ENCODE measurements at regions not wholly inside any gene's neighbourhood (a gene's known extent, or its start where the extent isn't known, plus 50 kb on each side); places are given as distances from the start of the nearest gene placed in this dataset.

DNA sequence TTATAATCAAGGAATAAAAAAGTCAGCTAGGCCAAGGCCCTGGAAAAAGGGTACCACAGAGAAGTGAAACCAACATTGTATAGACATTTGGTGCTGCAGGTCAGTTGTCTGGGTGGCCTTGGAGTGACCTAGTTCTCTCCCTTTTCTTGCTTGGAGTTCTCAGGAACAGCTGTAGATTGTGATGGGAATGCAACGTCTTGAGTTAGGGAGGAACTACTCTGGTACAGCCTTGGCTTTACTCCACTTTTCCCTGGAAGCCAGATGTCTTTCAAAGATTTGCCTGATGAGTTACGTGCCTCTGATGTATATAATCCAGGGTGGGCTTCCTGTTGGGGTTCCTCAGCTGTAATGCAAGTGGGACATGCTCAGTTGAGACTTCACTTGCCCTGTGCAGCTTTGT, 694.7 kb downstream of the HTR1B start:
- in situ Hi-C loops (cut with HindIII; ENCODE audit: extremely low pct_ligation_motif_present, low pct_unique_long_range_greater_than_20kb): no loop called here
- Histone ChIP-seq H4K20me1 (ENCODE audit: insufficient read depth, low read length) (no peaks in the 10 kb centered on the region), H3K9me3 (ENCODE audit: low read length) (0 out of 2 replicates have a peak, but pooled peaks cover 8% of the 10 kb centered on the region), H3K4me1 (ENCODE audit: insufficient read depth, low read length) (no peaks in the 10 kb centered on the region), H2AFZ (ENCODE audit: low read length) (no peak overlapping the region), H3K4me3 (replicated peaks in 1 of 3; ENCODE audit: insufficient read depth in 1 of 3, low read depth in 2 of 3, low read length in 3 of 3) (no peak overlapping the region), H3K27ac (ENCODE audit: extremely low read length, insufficient read depth, low read length) (no peak overlapping the region), H3K36me3 (replicated peaks in 1 of 2; ENCODE audit: control insufficient read depth in 1 of 2, insufficient read depth in 2 of 2, low read length in 2 of 2) (no peaks in the 10 kb centered on the region), H3K27me3 (ENCODE audit: control insufficient read depth in 1 of 2, insufficient read depth in 2 of 2, low read length in 2 of 2) (no peaks in the 10 kb centered on the region; a peak in 1 of 5 replicates), H3K4me2 (ENCODE audit: low read depth, low read length) (no peak overlapping the region), H3K79me2 (ENCODE audit: insufficient read depth, low read length) (no peaks in the 10 kb centered on the region), H3K9ac (ENCODE audit: insufficient read depth, low read depth, low read length) (no peak overlapping the region)
- no TSS peak for BruUV-seq (replicated peaks)
- POLR2A ChIA-PET: no interaction called here
- CTCF ChIA-PET (ENCODE audit: low intra/inter-chr PET ratio, low total read pairs): no interaction called here
- ATAC-seq: no peak
- intact Hi-C loops (cut with micrococcal nuclease; ENCODE audit: unreplicated experiment): loop anchor here (10.0 kb wide), 1 partner anchor 64 kb away; no protein-coding TSS in a partner anchor
- no peak for DNase-seq (ENCODE audit: low spot score)
- no peak for FAIRE-seq
- WGBS (ENCODE audit: low lambda C conversion rate): 0% methylated on average over 2 of the region's 2 CpGs
- TF ChIP-seq ZNF160 (CRISPR knock-in tag; IDR thresholded peaks at IDR 0.05) (no peak), TBX2 (CRISPR knock-in tag; IDR thresholded peaks at IDR 0.05; ENCODE audit: borderline replicate concordance) (no peak), ZNF816 (CRISPR knock-in tag; IDR thresholded peaks at IDR 0.05; ENCODE audit: borderline replicate concordance) (no peak), MXI1 (IDR thresholded peaks at IDR 0.05; ENCODE audit: borderline replicate concordance, low read depth, low read length) (no peak)
- TF ChIP-seq, protein P1, sequence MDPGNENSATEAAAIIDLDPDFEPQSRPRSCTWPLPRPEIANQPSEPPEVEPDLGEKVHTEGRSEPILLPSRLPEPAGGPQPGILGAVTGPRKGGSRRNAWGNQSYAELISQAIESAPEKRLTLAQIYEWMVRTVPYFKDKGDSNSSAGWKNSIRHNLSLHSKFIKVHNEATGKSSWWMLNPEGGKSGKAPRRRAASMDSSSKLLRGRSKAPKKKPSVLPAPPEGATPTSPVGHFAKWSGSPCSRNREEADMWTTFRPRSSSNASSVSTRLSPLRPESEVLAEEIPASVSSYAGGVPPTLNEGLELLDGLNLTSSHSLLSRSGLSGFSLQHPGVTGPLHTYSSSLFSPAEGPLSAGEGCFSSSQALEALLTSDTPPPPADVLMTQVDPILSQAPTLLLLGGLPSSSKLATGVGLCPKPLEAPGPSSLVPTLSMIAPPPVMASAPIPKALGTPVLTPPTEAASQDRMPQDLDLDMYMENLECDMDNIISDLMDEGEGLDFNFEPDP (CRISPR knock-in tag; conservative IDR thresholded peaks at IDR 0.05): no peak
- TF ChIP-seq, protein P2, sequence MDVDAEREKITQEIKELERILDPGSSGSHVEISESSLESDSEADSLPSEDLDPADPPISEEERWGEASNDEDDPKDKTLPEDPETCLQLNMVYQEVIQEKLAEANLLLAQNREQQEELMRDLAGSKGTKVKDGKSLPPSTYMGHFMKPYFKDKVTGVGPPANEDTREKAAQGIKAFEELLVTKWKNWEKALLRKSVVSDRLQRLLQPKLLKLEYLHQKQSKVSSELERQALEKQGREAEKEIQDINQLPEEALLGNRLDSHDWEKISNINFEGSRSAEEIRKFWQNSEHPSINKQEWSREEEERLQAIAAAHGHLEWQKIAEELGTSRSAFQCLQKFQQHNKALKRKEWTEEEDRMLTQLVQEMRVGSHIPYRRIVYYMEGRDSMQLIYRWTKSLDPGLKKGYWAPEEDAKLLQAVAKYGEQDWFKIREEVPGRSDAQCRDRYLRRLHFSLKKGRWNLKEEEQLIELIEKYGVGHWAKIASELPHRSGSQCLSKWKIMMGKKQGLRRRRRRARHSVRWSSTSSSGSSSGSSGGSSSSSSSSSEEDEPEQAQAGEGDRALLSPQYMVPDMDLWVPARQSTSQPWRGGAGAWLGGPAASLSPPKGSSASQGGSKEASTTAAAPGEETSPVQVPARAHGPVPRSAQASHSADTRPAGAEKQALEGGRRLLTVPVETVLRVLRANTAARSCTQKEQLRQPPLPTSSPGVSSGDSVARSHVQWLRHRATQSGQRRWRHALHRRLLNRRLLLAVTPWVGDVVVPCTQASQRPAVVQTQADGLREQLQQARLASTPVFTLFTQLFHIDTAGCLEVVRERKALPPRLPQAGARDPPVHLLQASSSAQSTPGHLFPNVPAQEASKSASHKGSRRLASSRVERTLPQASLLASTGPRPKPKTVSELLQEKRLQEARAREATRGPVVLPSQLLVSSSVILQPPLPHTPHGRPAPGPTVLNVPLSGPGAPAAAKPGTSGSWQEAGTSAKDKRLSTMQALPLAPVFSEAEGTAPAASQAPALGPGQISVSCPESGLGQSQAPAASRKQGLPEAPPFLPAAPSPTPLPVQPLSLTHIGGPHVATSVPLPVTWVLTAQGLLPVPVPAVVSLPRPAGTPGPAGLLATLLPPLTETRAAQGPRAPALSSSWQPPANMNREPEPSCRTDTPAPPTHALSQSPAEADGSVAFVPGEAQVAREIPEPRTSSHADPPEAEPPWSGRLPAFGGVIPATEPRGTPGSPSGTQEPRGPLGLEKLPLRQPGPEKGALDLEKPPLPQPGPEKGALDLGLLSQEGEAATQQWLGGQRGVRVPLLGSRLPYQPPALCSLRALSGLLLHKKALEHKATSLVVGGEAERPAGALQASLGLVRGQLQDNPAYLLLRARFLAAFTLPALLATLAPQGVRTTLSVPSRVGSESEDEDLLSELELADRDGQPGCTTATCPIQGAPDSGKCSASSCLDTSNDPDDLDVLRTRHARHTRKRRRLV (CRISPR knock-in tag; IDR thresholded peaks at IDR 0.05): no peak
- TF ChIP-seq, protein P3, sequence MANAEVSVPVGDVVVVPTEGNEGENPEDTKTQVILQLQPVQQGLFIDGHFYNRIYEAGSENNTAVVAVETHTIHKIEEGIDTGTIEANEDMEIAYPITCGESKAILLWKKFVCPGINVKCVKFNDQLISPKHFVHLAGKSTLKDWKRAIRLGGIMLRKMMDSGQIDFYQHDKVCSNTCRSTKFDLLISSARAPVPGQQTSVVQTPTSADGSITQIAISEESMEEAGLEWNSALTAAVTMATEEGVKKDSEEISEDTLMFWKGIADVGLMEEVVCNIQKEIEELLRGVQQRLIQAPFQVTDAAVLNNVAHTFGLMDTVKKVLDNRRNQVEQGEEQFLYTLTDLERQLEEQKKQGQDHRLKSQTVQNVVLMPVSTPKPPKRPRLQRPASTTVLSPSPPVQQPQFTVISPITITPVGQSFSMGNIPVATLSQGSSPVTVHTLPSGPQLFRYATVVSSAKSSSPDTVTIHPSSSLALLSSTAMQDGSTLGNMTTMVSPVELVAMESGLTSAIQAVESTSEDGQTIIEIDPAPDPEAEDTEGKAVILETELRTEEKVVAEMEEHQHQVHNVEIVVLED (CRISPR knock-in tag; IDR thresholded peaks at IDR 0.05; ENCODE audit: borderline replicate concordance): no peak

Measured in HepG2 (cell line).